OCI-LY7 (cell line): ENCODE measurements at regions not wholly inside any gene's neighbourhood (a gene's known extent, or its start where the extent isn't known, plus 50 kb on each side); places are given as distances from the start of the nearest gene placed in this dataset.

Source experiments
- BruUV-seq: library from RNA; stranded (reverse); fragments of 400-500 nt; replicated peaks from 2 replicates; lab custom pipeline; 2021; lab: Mats Ljungman, UMichigan
- CTCF ChIA-PET: fragments of 300-600 bp; sonication (Branson Sonifier 250); formaldehyde crosslinking; loops from one replicate; lab custom pipeline; 2022; ENCODE audit warnings: antibody characterized with exemption; ENCODE audit not compliant: unreplicated experiment; lab: Charles Lee
- POLR2A ChIA-PET: fragments of 300-600 bp; sonication (Branson Sonifier 250); formaldehyde crosslinking; loops from one replicate; lab custom pipeline; 2022; ENCODE audit warnings: antibody characterized with exemption; lab: Charles Lee
- DNase-seq: peaks from one replicate; pipeline ENCODE4 v3.0.0-alpha.2; 2015; ENCODE audit warnings: low spot score
- H2AFZ ChIP-seq: fragments of 200-600 bp; sonication (generic), shearing (Covaris generic); 2 replicates; pipeline ENCODE4 v1.6.1; 2014; ENCODE audit warnings: mild to moderate bottlenecking, antibody characterized with exemption, low read length, moderate library complexity
- H3K27ac ChIP-seq: fragments of 200-600 bp; sonication (generic); 2 replicates; pipeline ENCODE4 v1.5.1; 2014; ENCODE audit warnings: mixed run types, low read depth, mild to moderate bottlenecking, moderate library complexity, low read length, inconsistent platforms; ENCODE audit not compliant: poor library complexity, severe bottlenecking
- H3K36me3 ChIP-seq: fragments of 200-600 bp; sonication (generic); 2 replicates; pipeline ENCODE4 v1.6.1; 2014; ENCODE audit warnings: mild to moderate bottlenecking, antibody characterized with exemption, low read length, moderate library complexity, mixed read lengths; ENCODE audit not compliant: insufficient read depth
- H3K4me1 ChIP-seq: fragments of 200-600 bp; sonication (generic); 2 replicates; pipeline ENCODE4 v1.5.1; 2014; ENCODE audit warnings: mild to moderate bottlenecking, low read length; ENCODE audit not compliant: insufficient read depth, poor library complexity, severe bottlenecking
- H3K4me2 ChIP-seq: fragments of 200-600 bp; sonication (generic); 2 replicates; pipeline ENCODE4 v1.6.1; 2014; ENCODE audit warnings: mild to moderate bottlenecking, low read length
- H3K4me3 ChIP-seq: fragments of 200-600 bp; sonication (generic); 2 replicates; pipeline ENCODE4 v1.5.1; 2014; ENCODE audit warnings: mild to moderate bottlenecking, low read depth, low read length; ENCODE audit not compliant: poor library complexity, severe bottlenecking
- H3K79me2 ChIP-seq: fragments of 200-600 bp; sonication (generic); 2 replicates; pipeline ENCODE4 v1.6.1; 2016; ENCODE audit warnings: low read depth, mild to moderate bottlenecking, low read length, moderate library complexity, mixed read lengths; ENCODE audit not compliant: insufficient read depth
- H3K9me2 ChIP-seq: fragments of 200-600 bp; sonication (generic); 2 replicates; pipeline ENCODE4 v1.6.1; 2016; ENCODE audit warnings: mild to moderate bottlenecking, low read length, mixed read lengths; ENCODE audit not compliant: insufficient read depth
- H3K9me3 ChIP-seq: fragments of 200-600 bp; sonication (generic); 2 replicates; pipeline ENCODE4 v1.6.1; 2014; ENCODE audit warnings: mild to moderate bottlenecking, mixed run types, low read length, mixed read lengths
- H4K20me1 ChIP-seq: fragments of 200-600 bp; sonication (generic); 2 replicates; pipeline ENCODE4 v1.6.1; 2014; ENCODE audit warnings: mild to moderate bottlenecking, antibody characterized with exemption, low read length, moderate library complexity, mixed read lengths; ENCODE audit not compliant: insufficient read depth
- CTCF ChIP-seq: fragments of 200-600 bp; sonication (generic); conservative IDR thresholded peaks from 2 replicates; pipeline ENCODE4 v1.5.1; 2014; ENCODE audit warnings: mild to moderate bottlenecking, antibody characterized with exemption, low read length, moderate library complexity, mixed read lengths
- EZH2phosphoT487 ChIP-seq: fragments of 200-600 bp; sonication (generic); IDR thresholded peaks from 2 replicates; pipeline ENCODE4 v1.6.1; 2018; ENCODE audit warnings: low read depth, borderline replicate concordance, mild to moderate bottlenecking, mixed run types, antibody characterized with exemption, low read length, moderate library complexity, mixed read lengths
- intact Hi-C: fragments of 100-400 bp; cut with micrococcal nuclease; formaldehyde crosslinking; loops from one replicate; pipeline ENCODE4 v1.10.0; 2022; ENCODE audit not compliant: unreplicated experiment

- Histone ChIP-seq H4K20me1 (no peaks in the 10 kb centered on the region), H3K27ac (no peak overlapping the region), H3K4me1 (no peaks in the 10 kb centered on the region), H3K4me2 (no peak overlapping the region), H3K79me2 (no peaks in the 10 kb centered on the region), H3K9me3 (no peaks in the 10 kb centered on the region), H2AFZ (no peak overlapping the region), H3K36me3 (no peaks in the 10 kb centered on the region), H3K9me2 (no peaks in the 10 kb centered on the region), H3K4me3 (no peak overlapping the region)
- intact Hi-C loops = no loop called here
- DNase-seq = no peak
- no TSS peak for BruUV-seq
- no peak for TF ChIP-seq EZH2phosphoT487
- TF ChIP-seq CTCF = no peak
- ChIA-PET CTCF (no interaction called here), POLR2A (no interaction called here)
These were observed 352.4 kb upstream of the MGAT4C start for GRCh38 chr12:86608638-86609037.

DNA sequence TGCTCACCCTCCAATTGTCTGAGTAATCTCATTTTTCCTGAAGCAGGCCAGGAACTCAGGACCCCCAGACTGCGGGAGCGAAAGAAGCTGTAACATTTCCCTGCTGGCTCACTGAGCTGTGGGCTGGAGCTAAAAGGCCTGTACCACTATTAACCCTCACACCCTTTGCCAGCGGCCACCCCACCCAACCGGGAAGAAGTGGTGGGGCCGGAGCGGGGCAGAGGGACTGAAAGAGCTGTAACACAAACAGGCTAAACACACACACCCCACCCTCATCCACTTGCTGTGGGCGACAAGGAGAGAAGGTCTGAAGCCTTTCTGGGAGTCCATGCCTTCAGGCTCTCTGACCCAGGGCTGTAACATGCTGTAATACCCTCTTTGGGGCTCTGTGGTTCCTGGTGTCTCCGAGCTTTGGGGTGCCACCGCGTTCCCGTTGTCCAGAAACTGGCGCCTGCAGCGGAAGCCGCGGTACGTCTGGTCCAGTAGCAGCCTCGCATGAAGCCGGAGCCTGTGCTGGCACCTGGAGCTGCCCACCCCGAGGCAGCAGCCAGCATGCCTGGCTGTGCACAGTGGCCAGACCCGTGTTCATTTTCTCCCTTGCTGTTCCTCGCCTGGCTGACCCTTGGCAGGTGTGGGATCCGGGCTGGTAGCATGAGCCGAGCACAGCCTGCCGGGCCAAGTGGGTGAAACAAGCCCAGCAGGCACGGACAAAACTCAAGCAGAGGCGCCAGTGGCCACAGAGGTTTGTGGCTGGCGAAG, 345.5 kb upstream of the MGAT4C start:
- H3K9me3 ChIP-seq = no peaks in the 10 kb centered on the region
- H4K20me1 ChIP-seq = no peaks in the 10 kb centered on the region
- H3K36me3 ChIP-seq = no peaks in the 10 kb centered on the region
- H3K4me2 ChIP-seq = no peak overlapping the region
- POLR2A ChIA-PET = no interaction called here
- no peak overlapping the region for H3K4me3 ChIP-seq
- no peak overlapping the region for H2AFZ ChIP-seq
- H3K79me2 ChIP-seq = no peaks in the 10 kb centered on the region
- no peaks in the 10 kb centered on the region for H3K4me1 ChIP-seq
- no peak overlapping the region for H3K27ac ChIP-seq
- no peak for DNase-seq
- CTCF ChIA-PET = no interaction called here
- no TSS peak for BruUV-seq
- H3K9me2 ChIP-seq = no peaks in the 10 kb centered on the region
- TF ChIP-seq EZH2phosphoT487 (no peak), CTCF (no peak)
- intact Hi-C loops = no loop called here

GRCh38 chr12:86600664-86601231, 344.6 kb upstream of the MGAT4C start:
- H3K4me2 ChIP-seq = no peak overlapping the region
- intact Hi-C loops = no loop called here
- H3K4me1 ChIP-seq = no peaks in the 10 kb centered on the region
- H3K36me3 ChIP-seq = no peaks in the 10 kb centered on the region
- H3K4me3 ChIP-seq = no peak overlapping the region
- no peaks in the 10 kb centered on the region for H3K79me2 ChIP-seq
- H3K27ac ChIP-seq = no peak overlapping the region
- H3K9me2 ChIP-seq = no peaks in the 10 kb centered on the region
- TF ChIP-seq EZH2phosphoT487 = no peak
- no peak for TF ChIP-seq CTCF
- no peak for DNase-seq
- BruUV-seq = no TSS peak
- no peaks in the 10 kb centered on the region for H3K9me3 ChIP-seq
- CTCF ChIA-PET = no interaction called here
- POLR2A ChIA-PET = interaction anchor here (0.6 kb wide), 1 partner anchor 97 kb away, joined by 3 read pairs; no protein-coding TSS in a partner anchor
- no peak overlapping the region for H2AFZ ChIP-seq
- no peaks in the 10 kb centered on the region for H4K20me1 ChIP-seq
